H1 (cell line): ENCODE measurements at regions not wholly inside any gene's neighbourhood (a gene's known extent, or its start where the extent isn't known, plus 50 kb on each side); places are given as distances from the start of the nearest gene placed in this dataset.

ENCODE experiments used
- CTCF ChIA-PET: fragments of 300-600 bp; sonication (Branson Sonifier 250); formaldehyde crosslinking; loops from one replicate; lab custom pipeline; 2021; ENCODE audit not compliant: partially characterized antibody; lab: Charles Lee
- POLR2A ChIA-PET: fragments of 300-600 bp; sonication (Branson Sonifier 250); formaldehyde crosslinking; loops from one replicate; lab custom pipeline; 2021; ENCODE audit warnings: inconsistent platforms; ENCODE audit not compliant: partially characterized antibody; lab: Charles Lee
- DNase-seq, 2 experiments: peaks; one replicate each; pipeline versions ENCODE4 v3.0.0 to v3.0.0-alpha.2; 2010 to 2022; ENCODE audit warnings: low spot score in 2 of 2, low read depth in 1 of 2, mixed read lengths in 1 of 2
- FAIRE-seq: peaks from 2 replicates; lab custom pipeline; 2011; peaks lifted over from hg19 to GRCh38; lab: Jason Lieb, UNC
- H2AFZ ChIP-seq: 2 replicates; pipeline ENCODE4 v1.8.1; 2012; ENCODE audit warnings: low read length, inconsistent platforms
- H2AK5ac ChIP-seq: 2 replicates; pipeline ENCODE4 v1.6.1; 2013; ENCODE audit warnings: low read depth, low read length
- H2BK120ac ChIP-seq: replicated peaks from 2 replicates; pipeline ENCODE3; 2013; ENCODE audit warnings: low read depth, low read length, inconsistent platforms
- H2BK12ac ChIP-seq: 2 replicates; pipeline ENCODE4 v1.6.1; 2013; ENCODE audit warnings: low read depth, low read length
- H2BK15ac ChIP-seq: 2 replicates; pipeline ENCODE4 v1.6.1; 2013; ENCODE audit warnings: low read length
- H2BK20ac ChIP-seq: 2 replicates; pipeline ENCODE4 v1.6.1; 2013; ENCODE audit warnings: low read length
- H2BK5ac ChIP-seq: 2 replicates; pipeline ENCODE4 v1.6.1; 2013; ENCODE audit warnings: low read depth, low read length
- H3K14ac ChIP-seq: 2 replicates; pipeline ENCODE4 v1.6.1; 2013; ENCODE audit warnings: inconsistent platforms; ENCODE audit not compliant: insufficient read length
- H3K18ac ChIP-seq: 2 replicates; pipeline ENCODE4 v1.6.1; 2013; ENCODE audit warnings: low read length; ENCODE audit errors: extremely low read depth
- H3K23ac ChIP-seq: 2 replicates; pipeline ENCODE4 v1.6.1; 2013; ENCODE audit warnings: inconsistent platforms; ENCODE audit not compliant: insufficient read length
- H3K23me2 ChIP-seq: 2 replicates; pipeline ENCODE4 v1.6.1; 2013; ENCODE audit warnings: low read depth, low read length
- H3K27ac ChIP-seq: 2 replicates; pipeline ENCODE4 v1.6.1; 2011; ENCODE audit warnings: low read depth, low read length, inconsistent platforms
- H3K27me3 ChIP-seq, 4 experiments: replicated peaks in 1 of 4; 1 replicate in 1 of 4; 2 replicates in 3 of 4; pipeline versions ENCODE4 v1.6.1 to v1.8.1; 2011 to 2013; ENCODE audit warnings: low read length in 3 of 4, mild to moderate bottlenecking in 3 of 4, inconsistent platforms in 2 of 4, mixed read lengths in 2 of 4, moderate library complexity in 1 of 4; ENCODE audit not compliant: control insufficient read depth in 3 of 4, insufficient read depth in 3 of 4; ENCODE audit errors: extremely low read depth in 1 of 4
- H3K36me3 ChIP-seq, 4 experiments: 2 replicates each; pipeline versions ENCODE4 v1.6.1 to v1.8.1; 2011 to 2013; ENCODE audit warnings: mild to moderate bottlenecking in 4 of 4, low read length in 3 of 4, moderate library complexity in 2 of 4, control low read depth in 1 of 4, inconsistent platforms in 1 of 4; ENCODE audit not compliant: insufficient read depth in 4 of 4, control insufficient read depth in 2 of 4
- H3K4ac ChIP-seq: replicated peaks from 2 replicates; pipeline ENCODE3; 2013; ENCODE audit warnings: low read length, low read depth, mixed read lengths, inconsistent platforms; ENCODE audit not compliant: insufficient read length
- H3K4me1 ChIP-seq, 4 experiments: replicated peaks in 1 of 4; 1 replicate in 1 of 4; 2 replicates in 3 of 4; pipeline versions ENCODE4 v1.6.1 to v1.8.1; 2011 to 2013; ENCODE audit warnings: low read length in 3 of 4, inconsistent platforms in 2 of 4, mixed read lengths in 1 of 4; ENCODE audit not compliant: insufficient read depth in 4 of 4, control insufficient read depth in 3 of 4
- H3K4me2 ChIP-seq, 2 experiments: 2 replicates each; pipeline versions ENCODE4 v1.6.1 to v1.8.1; 2011 to 2013; ENCODE audit warnings: low read depth in 2 of 2, low read length in 2 of 2, control low read depth in 1 of 2, inconsistent platforms in 1 of 2, mild to moderate bottlenecking in 1 of 2; ENCODE audit not compliant: insufficient read depth in 1 of 2
- H3K4me3 ChIP-seq, 4 experiments: fragments of 200-600, 300-600 bp in 1 of 4; sonication (generic), shearing (Covaris generic), sonication (Bioruptor Twin) in 1 of 4; 2 replicates each; pipeline versions ENCODE4 v1.5.1 to v1.8.1; 2011 to 2016; ENCODE audit warnings: low read length in 4 of 4, low read depth in 3 of 4, control low read depth in 2 of 4, inconsistent platforms in 2 of 4, mild to moderate bottlenecking in 2 of 4, mixed read lengths in 1 of 4, moderate library complexity in 1 of 4; ENCODE audit not compliant: insufficient read depth in 2 of 4; ENCODE audit errors: extremely low read depth in 1 of 4
- H3K56ac ChIP-seq: replicated peaks from 2 replicates; pipeline ENCODE3; 2013; ENCODE audit warnings: low read depth, mild to moderate bottlenecking, mixed read lengths, low read length, inconsistent platforms; ENCODE audit not compliant: insufficient read length
- H3K79me1 ChIP-seq: 2 replicates; pipeline ENCODE4 v1.6.1; 2013; ENCODE audit warnings: low read depth, low read length, control low read depth
- H3K79me2 ChIP-seq, 2 experiments: 2 replicates each; pipeline versions ENCODE4 v1.6.1 to v1.8.1; 2012 to 2013; ENCODE audit warnings: low read length in 2 of 2, mild to moderate bottlenecking in 2 of 2, inconsistent platforms in 1 of 2; ENCODE audit not compliant: insufficient read depth in 2 of 2, control insufficient read depth in 1 of 2
- H3K9ac ChIP-seq, 4 experiments: replicated peaks in 1 of 4; 1 replicate in 1 of 4; 2 replicates in 3 of 4; pipeline versions ENCODE4 v1.6.1 to v1.8.1; 2011 to 2013; ENCODE audit warnings: low read depth in 3 of 4, low read length in 3 of 4, control low read depth in 2 of 4, mild to moderate bottlenecking in 2 of 4, moderate library complexity in 2 of 4, inconsistent platforms in 1 of 4; ENCODE audit errors: extremely low read depth in 1 of 4
- H3K9me3 ChIP-seq, 2 experiments: 2 replicates each; pipeline versions ENCODE4 v1.6.1 to v1.8.1; 2012 to 2013; ENCODE audit warnings: mild to moderate bottlenecking in 2 of 2, moderate library complexity in 2 of 2, control low read depth in 1 of 2, inconsistent platforms in 1 of 2, low read depth in 1 of 2, low read length in 1 of 2, mixed read lengths in 1 of 2; ENCODE audit not compliant: insufficient read depth in 2 of 2
- H4K20me1 ChIP-seq, 2 experiments: replicated peaks in 1 of 2; 2 replicates each; pipeline versions ENCODE3 to v1.8.1; 2011 to 2013; ENCODE audit warnings: inconsistent platforms in 2 of 2, low read length in 2 of 2, mild to moderate bottlenecking in 1 of 2; ENCODE audit not compliant: insufficient read depth in 2 of 2, control insufficient read depth in 1 of 2
- H4K5ac ChIP-seq: 2 replicates; pipeline ENCODE4 v1.6.1; 2013; ENCODE audit warnings: low read length, low read depth, mixed read lengths, inconsistent platforms; ENCODE audit not compliant: insufficient read length
- H4K8ac ChIP-seq: 2 replicates; pipeline ENCODE4 v1.8.0; 2013; ENCODE audit warnings: mild to moderate bottlenecking, moderate library complexity, low read length, inconsistent platforms; ENCODE audit not compliant: insufficient read depth; ENCODE audit errors: extremely low read depth
- H4K91ac ChIP-seq: replicated peaks from 2 replicates; pipeline ENCODE3; 2013; ENCODE audit warnings: low read length, mixed read lengths, inconsistent platforms; ENCODE audit not compliant: insufficient read length
- BRCA1 ChIP-seq: IDR thresholded peaks from 2 replicates; pipeline ENCODE4 v1.6.1; 2012; ENCODE audit warnings: low read depth, low read length, improper control_type of control experiment
- NANOG ChIP-seq: IDR thresholded peaks from 2 replicates; pipeline ENCODE4 v1.6.1; 2011; ENCODE audit warnings: low read length, low read depth, mild to moderate bottlenecking, inconsistent platforms; ENCODE audit not compliant: insufficient read depth, poor library complexity, severe bottlenecking
- NRF1 ChIP-seq: IDR thresholded peaks from 2 replicates; pipeline ENCODE4 v1.6.1; 2011; ENCODE audit warnings: mild to moderate bottlenecking, low read depth, low read length, improper control_type of control experiment
- SRF ChIP-seq: IDR thresholded peaks from 2 replicates; pipeline ENCODE4 v1.6.1; 2011; ENCODE audit warnings: mild to moderate bottlenecking, low read depth, low read length, moderate library complexity
- WGBS, 2 experiments: shearing (Covaris generic) in 1 of 2; methylation state at CpG; one replicate each; pipeline versions ENCODE4 v1.1.6 to v1.1.7; 2013 to 2015; ENCODE audit warnings: low lambda C conversion rate in 2 of 2, mixed read lengths in 2 of 2, inconsistent platforms in 1 of 2, low coverage in 1 of 2, missing lambda C conversion rate in 1 of 2; ENCODE audit not compliant: insufficient replicate concordance in 2 of 2, insufficient coverage in 1 of 2, insufficient read length in 1 of 2; ENCODE audit errors: extremely low coverage in 1 of 2, missing lambda C conversion rate in 1 of 2; 5-methylcytosine and 5-hydroxymethylcytosine counted together

DNA sequence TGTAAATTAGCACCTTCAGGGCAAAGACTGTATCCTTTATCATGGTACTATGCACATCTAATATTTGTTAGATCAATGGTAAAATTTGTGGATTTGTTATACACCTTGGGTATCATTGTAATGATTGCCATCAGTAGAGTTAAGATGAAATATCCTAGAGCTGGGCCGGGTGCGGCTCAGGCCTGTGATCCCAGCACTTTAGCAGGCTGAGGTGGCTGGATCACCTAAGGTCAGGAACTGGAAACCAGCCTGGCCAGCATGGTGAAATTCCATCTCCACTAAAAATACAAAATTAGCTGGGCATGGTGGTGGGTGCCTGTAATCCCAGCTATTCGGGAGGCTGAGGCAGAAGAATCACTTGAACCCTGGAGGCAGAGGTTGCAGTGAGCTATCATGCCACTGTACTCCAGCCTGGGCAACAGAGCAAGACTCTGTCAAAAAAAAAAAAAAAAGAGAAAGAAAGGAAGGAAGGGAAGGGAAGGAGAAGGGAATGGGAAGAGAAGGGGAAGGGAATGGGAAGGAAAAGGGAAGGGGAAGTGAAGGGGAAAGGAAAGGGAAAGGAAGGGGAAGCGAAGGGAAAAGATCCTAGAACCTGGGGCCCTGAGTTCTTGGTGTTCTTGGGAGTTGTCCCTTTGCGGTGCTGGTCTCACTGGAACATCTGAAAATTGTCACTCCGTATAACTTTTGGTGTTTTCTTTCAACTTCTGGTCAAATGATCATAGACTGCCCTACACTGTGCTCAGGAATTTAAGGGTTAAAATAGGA is 71.1 kb upstream of the NEUROD1 start:
- Histone ChIP-seq H4K91ac (no peak overlapping the region), H3K27me3 (peaks cover 0 to 1% (median 0%) of the 10 kb centered on the region in 4 experiments; a peak in 1 of 7 replicates), H3K9me3 (no peaks in the 10 kb centered on the region), H2BK15ac (no peak overlapping the region), H2AFZ (0 out of 2 replicates have a peak overlapping the region, but pooled peaks have one; percentile 86), H3K23ac (no peak overlapping the region), H2BK5ac (no peak overlapping the region), H3K4ac (no peak overlapping the region), H4K20me1 (no peaks in the 10 kb centered on the region), H3K56ac (no peak overlapping the region), H4K5ac (no peak overlapping the region), H4K8ac (no peak overlapping the region), H3K4me2 (no peak overlapping the region), H2BK20ac (no peak overlapping the region), H3K36me3 (no peaks in the 10 kb centered on the region), H2BK12ac (no peak overlapping the region), H2BK120ac (no peak overlapping the region), H3K18ac (no peak overlapping the region), H3K4me3 (no peak overlapping the region), H3K4me1 (peaks cover 0 to 3% (median 1%) of the 10 kb centered on the region in 4 experiments; a peak in 3 of 7 replicates), H3K9ac (no peak overlapping the region), H3K27ac (no peak overlapping the region), H3K23me2 (no peaks in the 10 kb centered on the region), H3K79me1 (no peaks in the 10 kb centered on the region), H3K79me2 (no peaks in the 10 kb centered on the region), H3K14ac (no peak overlapping the region), H2AK5ac (no peak overlapping the region)
- no peak for DNase-seq
- no peak for FAIRE-seq
- CTCF ChIA-PET, result interaction anchor here (1.3 kb wide), 1 partner anchor 9 kb away, joined by 5 read pairs; no protein-coding TSS in a partner anchor
- POLR2A ChIA-PET, result no interaction called here
- TF ChIP-seq BRCA1 (no peak), SRF (no peak), NANOG (no peak), NRF1 (no peak)
- WGBS, 2 experiments, result 93% methylated on average over 6 of the region's 6 CpGs; no CpG with 5 or more reads in 1 of the 2 experiments
